ENCODE measurements at regions not wholly inside any gene's neighbourhood (a gene's known extent, or its start where the extent isn't known, plus 50 kb on each side); places are given as distances from the start of the nearest gene placed in this dataset.

GRCh38 chr13:103410002-103410401 lies 343.8 kb upstream of the SLC10A2 start:
- no peak for DNase-seq

- no peak for DNase-seq
Observed at GRCh38 chr13:103406967-103407366, 340.8 kb upstream of the SLC10A2 start.

DNA sequence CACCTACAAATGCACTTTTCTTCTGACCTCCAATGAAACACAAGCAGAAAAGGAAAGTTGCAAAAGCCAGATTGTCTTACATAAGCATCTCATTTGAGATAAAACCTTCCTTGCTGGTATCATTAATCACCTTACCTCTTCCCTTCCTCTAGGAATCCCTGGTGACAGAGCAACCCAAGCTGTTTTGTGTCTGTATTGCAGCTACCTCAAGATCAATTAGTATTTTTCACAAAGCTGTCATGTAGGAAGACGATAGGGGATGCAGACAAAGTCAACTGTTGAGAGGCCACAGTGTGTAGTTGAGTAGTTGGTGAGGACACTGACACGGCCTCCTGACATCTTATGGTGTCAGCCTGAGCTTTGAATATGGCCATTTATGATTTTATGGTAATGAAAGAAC lies 339.1 kb upstream of the SLC10A2 start:
- no peak for DNase-seq

- no peak for DNase-seq
Observed at GRCh38 chr13:103403814-103404213, 337.6 kb upstream of the SLC10A2 start.

DNA sequence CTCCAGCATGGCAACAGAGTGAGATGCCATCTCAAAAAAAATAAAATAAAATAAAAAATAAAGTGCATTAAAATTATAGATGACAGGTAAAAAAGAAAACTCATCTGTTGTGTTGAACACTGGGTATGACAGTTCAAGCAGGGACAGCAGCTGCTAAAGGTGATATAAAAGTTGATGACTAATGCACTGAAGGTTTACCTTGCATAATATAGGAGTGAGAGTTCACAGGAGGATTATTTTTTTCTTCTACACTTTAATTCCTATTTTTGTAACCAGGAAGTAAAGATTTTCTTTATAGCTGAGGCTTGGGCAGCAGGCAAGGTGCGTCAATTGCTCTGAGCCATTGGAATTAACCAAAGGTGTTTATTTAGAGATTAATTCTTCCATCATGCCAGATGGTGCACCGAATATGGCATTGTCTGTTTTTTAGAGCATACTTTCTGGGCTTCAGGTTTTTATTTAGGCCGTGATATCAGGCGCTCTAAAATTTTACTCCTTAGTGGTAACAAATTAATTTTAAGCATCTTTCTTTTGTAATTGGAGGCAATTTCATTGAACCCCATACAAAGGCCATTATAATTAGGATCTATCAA lies 337.0 kb upstream of the SLC10A2 start:
- DNase-seq, result no peak

DNA sequence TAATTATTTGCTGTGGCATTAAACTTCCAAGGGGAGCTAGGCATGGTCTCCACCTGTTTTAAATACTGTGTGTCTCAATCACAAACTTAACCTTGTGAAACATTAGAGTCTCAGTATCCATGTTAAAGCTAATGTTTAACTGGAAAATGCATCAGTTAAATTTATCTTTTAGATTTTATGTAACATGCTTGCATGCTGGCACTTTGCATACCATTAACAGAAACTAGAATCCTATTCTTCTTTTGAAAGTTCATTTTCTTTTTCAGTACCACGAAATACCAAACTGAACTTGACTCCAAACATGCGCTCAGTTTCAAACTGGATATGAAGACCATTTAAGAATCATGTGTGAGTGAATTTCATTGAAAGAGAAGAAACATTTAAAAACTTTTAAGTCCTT lies 328.9 kb upstream of the SLC10A2 start:
- DNase-seq, result no peak

GRCh38 chr13:103394618-103395017 lies 328.4 kb upstream of the SLC10A2 start:
- no peak for DNase-seq

DNA sequence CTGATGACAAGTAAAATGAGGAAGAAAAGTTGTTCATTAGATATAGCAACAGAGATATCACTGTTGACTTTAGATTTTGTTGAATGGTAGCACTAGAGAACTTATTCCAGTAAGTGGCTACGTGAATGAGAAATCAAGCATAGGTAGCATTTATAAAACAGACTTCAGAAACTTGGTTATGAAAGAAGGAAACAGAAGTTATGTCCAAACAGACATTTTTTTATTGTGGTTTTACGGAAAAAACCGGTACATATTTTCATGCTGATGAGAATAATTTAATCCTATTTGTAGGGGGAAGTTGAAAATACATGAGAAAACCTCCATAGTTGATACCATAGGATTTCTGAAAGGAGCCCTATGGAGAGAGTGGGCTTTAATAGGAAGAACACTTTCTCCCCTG lies 325.7 kb upstream of the SLC10A2 start:
- no peak for DNase-seq

DNA sequence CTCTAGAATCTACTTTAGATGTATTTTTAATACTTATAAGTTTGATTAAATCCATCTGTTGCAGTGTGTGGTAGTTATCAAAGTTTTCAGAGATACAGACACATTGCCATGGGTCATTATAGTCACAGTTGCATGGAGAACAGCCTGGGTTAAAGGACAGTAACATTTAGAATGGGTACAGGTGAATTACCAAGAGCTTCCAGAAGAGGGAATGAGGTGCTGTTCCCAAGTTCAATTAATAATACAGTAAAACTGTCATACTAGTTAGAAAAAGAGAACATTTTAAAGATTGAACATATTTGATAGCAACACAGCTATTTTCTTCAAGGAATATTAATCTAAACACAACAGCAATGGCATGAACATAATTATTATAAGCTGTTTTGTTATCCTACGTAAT lies 322.6 kb upstream of the SLC10A2 start:
- DNase-seq, result no peak

DNA sequence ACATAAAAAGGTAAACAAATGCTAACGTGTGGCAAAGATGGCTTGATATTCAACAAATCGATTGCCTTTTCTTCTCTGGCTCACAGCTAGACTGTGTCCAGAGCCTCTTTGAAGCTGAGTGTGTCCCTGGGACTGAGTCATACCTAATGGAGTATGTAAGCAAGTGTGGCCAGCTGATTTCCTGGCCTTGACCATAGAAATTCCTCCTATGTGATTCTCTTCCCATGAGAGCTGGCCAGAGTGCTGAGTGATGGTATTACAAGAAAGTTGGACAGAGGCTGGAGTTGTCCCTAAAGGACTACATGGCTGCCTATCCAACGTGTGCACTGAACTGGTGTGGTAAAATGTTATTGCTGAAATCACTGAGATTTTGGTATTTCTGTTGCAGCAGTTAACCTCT lies 320.1 kb upstream of the SLC10A2 start:
- no peak for DNase-seq

DNA sequence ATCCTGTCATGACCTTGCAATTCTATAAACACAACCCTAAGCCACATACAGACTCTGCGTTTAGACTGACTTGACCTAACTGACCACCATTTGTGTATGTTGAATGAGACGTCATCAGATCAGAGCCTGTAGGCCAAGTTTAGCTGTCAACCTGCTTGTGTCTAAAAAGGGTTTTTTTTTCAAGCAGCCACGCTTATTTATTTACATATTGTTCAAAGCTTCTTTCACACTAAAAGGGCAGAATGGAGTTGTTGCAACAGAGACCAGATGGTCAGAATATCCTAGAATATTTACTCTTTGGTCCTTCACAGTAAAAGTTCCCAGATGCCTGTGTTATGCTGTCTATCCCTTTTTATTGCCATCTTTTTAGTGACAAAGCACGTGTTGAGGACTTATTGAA lies 307.7 kb upstream of the SLC10A2 start:
- no peak for DNase-seq

DNA sequence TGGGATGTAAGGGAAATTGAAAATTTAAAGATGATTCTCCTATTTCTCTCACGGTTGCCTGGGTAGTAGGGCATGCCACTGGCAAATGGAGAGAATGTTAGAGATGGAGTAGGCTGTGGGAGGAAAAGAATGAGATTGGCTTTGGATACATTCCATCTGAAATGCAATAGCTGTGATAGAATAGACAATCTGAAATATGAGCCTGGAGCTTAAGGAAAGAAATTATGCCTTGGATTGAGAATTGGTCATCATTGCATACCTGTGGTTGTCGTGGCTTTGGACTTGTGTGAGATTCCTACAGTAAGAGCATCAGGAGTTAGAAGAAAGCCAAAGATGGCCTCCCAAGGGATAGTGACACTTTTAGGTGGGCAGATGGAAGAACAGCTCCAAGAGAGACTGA lies 305.1 kb upstream of the SLC10A2 start:
- DNase-seq, result no peak

DNA sequence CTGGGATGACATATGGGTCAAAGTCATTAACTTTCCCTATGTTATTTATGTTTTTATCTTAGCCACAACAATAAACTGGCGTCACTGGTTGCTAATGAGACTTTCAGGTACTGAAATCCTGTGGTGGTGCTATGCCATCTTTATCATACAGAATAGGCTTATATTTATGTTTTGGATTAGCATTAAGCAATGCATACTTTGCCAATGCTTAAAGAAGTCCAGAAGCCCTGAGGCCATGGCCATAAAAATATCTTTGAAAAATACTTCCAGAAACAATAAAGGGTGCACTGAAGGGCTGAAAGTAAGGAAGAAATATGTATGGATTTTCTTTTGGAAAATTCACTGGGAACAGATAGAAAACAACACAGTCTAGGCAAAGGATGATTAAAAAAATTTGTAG lies 304.6 kb upstream of the SLC10A2 start:
- no peak for DNase-seq

DNA sequence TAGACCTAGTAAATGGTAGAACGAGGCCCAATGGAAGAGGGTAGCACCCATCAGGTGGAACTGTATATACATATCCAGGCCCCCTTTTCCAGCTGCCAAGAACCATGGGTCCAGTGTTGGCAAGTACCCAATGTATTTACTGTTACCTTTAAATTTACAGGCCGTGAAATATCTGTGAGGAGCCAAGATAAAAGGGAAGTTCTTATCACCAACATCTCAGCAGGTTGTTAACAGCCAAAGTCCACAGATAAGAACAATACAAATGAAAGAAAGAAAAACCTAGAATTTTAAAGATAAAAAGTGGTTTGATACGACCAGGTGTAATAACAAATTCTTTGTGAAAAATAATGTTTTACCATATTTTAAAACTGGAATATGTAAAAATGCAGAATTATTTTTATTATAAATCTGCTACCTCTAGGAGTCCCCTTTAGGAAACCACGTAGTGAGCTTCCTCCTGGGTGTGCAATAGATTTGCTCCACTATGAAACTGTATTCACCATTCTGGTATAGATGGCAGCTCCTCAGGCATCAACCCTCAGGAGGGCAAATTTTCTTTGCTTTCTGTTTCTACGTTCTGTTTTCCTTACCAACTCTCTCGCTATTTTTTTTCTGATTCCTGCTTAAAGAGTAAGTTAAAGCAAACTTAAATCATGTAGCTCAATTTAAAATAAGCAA lies 292.2 kb upstream of the SLC10A2 start:
- DNase-seq, result no peak

DNA sequence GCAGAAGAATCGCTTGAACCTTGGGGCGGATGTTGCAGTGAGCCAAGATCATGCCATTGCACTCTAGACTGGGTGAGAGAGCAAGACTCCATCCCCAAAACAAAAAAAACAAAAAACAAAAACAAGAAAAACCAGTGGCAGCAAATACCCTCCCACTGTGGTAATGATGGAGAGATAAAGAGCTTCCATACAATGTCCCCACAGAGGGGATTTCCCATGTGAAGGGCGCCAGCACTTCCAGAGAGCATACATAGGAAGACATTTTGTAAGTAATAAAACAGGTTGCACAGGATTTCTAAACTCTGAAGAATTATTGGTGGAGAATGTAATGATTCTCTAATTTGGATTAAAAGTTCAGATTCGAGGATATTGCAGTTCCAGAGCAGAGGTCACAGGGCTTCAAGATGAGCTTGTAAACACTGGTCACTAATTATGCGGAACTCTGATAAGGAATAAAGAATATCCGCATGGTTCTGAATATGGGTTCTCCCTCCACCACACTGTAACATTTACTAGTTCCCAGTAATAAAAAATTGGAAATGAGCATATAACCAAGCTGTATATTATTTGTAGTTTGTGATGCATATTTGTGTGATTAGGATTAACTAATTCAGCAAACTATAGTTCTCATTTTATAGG lies 290.1 kb upstream of the SLC10A2 start:
- no peak for DNase-seq

DNA sequence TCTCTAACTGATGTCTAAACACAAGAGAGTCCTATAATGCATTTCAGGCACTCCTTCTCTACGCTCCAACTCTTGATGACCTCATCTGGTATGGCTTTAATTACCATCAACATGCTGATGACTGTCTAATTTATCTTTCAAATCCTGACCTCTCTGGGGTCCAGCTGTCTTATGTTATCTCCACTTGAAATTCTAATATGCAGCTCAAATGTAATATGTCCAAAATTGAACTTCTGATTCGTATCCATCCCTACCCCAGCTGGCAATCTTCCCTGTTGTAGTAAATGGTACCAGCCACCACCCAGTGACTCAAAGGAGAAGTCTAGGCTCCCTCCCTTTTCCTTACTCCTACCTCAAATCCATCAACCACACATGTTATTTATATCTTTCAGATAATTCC lies 288.0 kb upstream of the SLC10A2 start:
- no peak for DNase-seq

DNA sequence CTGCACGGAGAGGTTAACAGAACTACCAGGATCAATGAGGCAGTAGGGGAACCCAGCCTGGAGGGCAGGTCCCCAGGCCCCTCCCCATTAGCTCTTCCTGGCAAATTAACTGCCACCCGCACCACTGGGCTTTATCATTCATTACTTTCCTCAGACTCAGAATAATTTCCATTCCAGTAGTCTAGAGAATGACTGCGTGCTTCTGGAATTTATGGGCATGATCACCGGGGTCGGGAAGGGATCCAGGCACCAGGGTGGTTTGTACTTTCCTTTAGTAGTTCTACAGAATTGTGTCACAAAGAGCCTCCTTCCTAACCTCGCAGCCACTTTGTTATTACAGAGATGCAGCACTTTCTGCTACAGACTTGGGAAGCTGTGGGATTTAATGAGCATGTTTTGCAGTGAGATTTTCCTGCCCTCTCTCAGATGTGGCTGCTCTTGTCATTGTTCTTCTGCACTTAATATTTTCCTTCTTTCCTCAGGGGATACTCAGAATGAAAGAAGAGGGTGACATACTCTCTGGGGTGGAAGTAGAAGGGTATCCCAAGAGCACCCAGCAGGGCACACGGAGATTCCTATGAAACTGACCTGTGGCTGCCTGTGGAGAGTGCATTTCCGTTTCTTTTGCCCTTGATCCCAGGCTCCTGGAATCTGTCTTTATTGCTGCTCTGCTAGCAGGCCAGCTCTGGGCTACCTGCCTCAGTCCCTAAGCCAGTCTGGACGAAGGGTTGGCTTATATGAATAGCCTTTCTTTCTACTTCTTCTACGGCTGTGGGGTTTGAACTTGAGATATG lies 285.0 kb upstream of the SLC10A2 start:
- DNase-seq, result no peak

DNA sequence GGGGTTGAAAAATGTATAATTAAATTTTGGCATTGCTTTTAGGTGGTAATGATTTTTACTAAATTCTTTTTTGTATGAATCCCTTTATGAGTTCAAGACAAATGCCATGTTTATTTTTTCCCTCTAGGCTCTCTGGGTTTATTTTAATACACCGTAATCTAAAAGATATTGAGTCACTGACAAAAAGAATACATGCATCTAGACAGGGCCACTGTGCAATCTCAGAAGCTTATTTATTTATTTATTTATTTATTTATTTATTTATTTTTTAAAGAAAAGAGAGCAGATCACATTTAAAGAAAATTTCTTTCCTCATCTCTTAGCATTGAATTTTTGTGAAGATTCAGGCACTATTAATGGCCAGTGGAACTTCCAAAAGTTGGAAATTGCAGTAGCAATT lies 283.9 kb upstream of the SLC10A2 start:
- DNase-seq, result no peak

DNA sequence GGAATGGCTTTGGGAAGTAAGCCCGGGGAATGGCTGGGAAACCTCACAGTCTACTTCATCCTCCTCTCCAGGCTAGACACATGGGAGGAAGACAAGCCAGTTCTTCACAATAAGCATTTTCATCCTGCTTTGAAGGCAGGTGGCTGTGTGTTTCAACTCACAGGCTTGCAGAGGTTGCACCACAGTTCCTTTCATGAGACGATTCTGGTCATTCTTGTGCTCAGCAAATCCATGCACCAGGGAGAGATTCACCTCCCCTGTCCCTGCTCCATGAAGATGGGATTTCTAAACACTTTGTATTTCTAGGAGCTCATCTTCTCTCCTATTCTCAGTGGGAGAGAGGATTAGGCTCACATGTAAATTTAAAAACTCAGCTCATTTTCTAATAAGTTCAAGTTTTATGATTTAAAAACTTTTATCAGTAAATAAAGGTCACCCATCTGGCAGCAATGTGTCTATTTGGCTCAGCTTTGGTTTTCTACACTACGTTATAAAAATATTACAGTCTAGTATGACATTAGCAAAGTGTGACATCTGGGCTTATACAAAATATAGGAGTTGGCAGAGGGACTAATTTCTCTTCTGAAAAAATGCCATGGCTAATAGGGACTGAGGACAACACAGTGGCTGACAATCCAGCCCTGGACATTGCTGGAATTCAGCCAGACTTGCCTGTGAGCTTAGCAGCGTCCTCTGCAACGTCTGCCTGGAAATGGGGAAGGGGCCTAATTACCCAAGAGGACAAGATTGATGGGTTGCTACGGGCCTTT lies 283.2 kb upstream of the SLC10A2 start:
- no peak for DNase-seq

- no peak for DNase-seq
Observed at GRCh38 chr13:103335241-103335640, 269.0 kb upstream of the SLC10A2 start.

GRCh38 chr13:103331924-103332323 lies 265.7 kb upstream of the SLC10A2 start:
- no peak for DNase-seq

- no peak for DNase-seq
Observed at GRCh38 chr13:103328899-103329298, 262.7 kb upstream of the SLC10A2 start.

DNA sequence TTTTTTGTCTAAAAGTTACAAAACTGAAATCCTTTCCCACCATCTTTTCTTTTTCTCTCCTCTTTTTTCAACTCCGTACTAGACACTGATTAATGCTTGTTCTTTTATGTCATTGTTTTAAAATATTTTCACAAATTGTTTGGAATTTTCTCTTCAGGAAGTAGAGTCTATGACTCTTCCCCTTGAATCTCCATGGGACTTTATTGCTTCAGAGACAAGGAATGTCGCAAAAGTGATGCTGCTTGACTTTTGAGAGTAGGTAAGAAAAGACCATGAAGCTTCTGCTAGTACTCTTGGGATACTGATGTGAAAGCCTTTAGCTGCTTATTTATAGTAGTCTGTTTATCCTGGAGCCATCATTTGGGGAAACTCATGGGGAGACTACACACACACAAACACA lies 260.1 kb upstream of the SLC10A2 start:
- DNase-seq, result no peak
